ENCODE measurements at regions not wholly inside any gene's neighbourhood (a gene's known extent, or its start where the extent isn't known, plus 50 kb on each side); places are given as distances from the start of the nearest gene placed in this dataset.

DNA sequence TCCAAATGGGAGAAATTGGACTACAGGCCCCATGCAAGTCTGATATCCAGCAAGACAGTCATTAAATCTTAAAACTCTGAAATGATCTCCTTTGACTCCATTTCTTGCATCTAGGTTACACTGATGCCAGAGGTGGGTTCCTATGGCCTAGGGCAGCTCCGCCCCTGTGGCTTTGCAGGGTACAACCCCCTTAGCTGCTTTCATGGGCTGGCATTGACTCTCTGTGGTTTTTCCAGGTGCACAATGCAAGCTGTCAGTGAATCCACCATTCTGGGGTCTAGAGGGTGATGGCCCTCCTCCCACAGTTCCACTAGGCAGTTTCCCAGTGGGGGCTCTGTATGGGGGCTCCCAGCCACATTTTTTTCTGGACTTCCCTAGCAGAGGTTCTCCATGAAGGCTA lies 228.5 kb upstream of the ADAMTS3 start:
- H2BK120ac ChIP-seq (ENCODE audit: low read depth, low read length, poor library complexity, severe bottlenecking) = no peak overlapping the region
- H3K9me3 Mint-ChIP-seq = peaks cover 0 to 2% of the 10 kb centered on the region in 2 experiments; a peak in 1 of 5 replicates
- H2BK12ac ChIP-seq (ENCODE audit: insufficient read length, low read depth, low read length) = no peak overlapping the region
- H4K5ac ChIP-seq (ENCODE audit: insufficient read length, low read depth, low read length) = no peak overlapping the region
- H2BK5ac ChIP-seq (ENCODE audit: insufficient read length, low read length) = no peak overlapping the region
- no peaks in the 10 kb centered on the region for H3K79me1 ChIP-seq (ENCODE audit: insufficient read depth, low read depth, low read length, poor library complexity, severe bottlenecking)
- no peak for DNase-seq
- no peak overlapping the region for H3K14ac ChIP-seq (ENCODE audit: insufficient read depth, low read length)
- no peaks in the 10 kb centered on the region for H3K23me2 ChIP-seq (ENCODE audit: insufficient read length, low read depth, low read length, poor library complexity, severe bottlenecking)
- no peak overlapping the region for H3K56ac ChIP-seq (ENCODE audit: insufficient read length, low read depth, low read length)
- H3K9ac ChIP-seq (ENCODE audit: extremely low read depth, insufficient read length, low read length) = no peak overlapping the region
- H4K91ac ChIP-seq (ENCODE audit: insufficient read length, low read depth, low read length) = no peak overlapping the region
- H3K79me2 ChIP-seq (ENCODE audit: insufficient read depth, low read length) = no peaks in the 10 kb centered on the region
- no peak overlapping the region for H3K27ac ChIP-seq (ENCODE audit: insufficient read length, low read depth, low read length)
- TF ChIP-seq, protein P1, sequence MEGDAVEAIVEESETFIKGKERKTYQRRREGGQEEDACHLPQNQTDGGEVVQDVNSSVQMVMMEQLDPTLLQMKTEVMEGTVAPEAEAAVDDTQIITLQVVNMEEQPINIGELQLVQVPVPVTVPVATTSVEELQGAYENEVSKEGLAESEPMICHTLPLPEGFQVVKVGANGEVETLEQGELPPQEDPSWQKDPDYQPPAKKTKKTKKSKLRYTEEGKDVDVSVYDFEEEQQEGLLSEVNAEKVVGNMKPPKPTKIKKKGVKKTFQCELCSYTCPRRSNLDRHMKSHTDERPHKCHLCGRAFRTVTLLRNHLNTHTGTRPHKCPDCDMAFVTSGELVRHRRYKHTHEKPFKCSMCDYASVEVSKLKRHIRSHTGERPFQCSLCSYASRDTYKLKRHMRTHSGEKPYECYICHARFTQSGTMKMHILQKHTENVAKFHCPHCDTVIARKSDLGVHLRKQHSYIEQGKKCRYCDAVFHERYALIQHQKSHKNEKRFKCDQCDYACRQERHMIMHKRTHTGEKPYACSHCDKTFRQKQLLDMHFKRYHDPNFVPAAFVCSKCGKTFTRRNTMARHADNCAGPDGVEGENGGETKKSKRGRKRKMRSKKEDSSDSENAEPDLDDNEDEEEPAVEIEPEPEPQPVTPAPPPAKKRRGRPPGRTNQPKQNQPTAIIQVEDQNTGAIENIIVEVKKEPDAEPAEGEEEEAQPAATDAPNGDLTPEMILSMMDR (conservative IDR thresholded peaks at IDR 0.05) = no peak
- H3K4me2 ChIP-seq (ENCODE audit: insufficient read depth, insufficient read length, low read length) = no peak overlapping the region
- no peak overlapping the region for H2BK15ac ChIP-seq (ENCODE audit: low read depth, low read length)
- no peak overlapping the region for H3K23ac ChIP-seq (ENCODE audit: insufficient read length, low read depth, low read length)
- H3K4me3 Mint-ChIP-seq = no peak overlapping the region
- no CpG with 5 or more reads among the region's 1 CpG for WGBS (ENCODE audit: extremely low coverage, insufficient read length, low lambda C conversion rate)
- no peak overlapping the region for H3K4ac ChIP-seq (ENCODE audit: low read depth, low read length)
- no peak overlapping the region for H2AK5ac ChIP-seq (ENCODE audit: insufficient read length, low read length)
- H2AFZ ChIP-seq (ENCODE audit: low read length) = no peak overlapping the region
- H3K4me1 Mint-ChIP-seq = no peaks in the 10 kb centered on the region
- H3K36me3 Mint-ChIP-seq (ENCODE audit: insufficient read depth in 1 of 3, low read depth in 3 of 3) = no peaks in the 10 kb centered on the region; a peak in 1 of 7 replicates
- no peak overlapping the region for H3T11ph ChIP-seq (ENCODE audit: low read length)
- no peak overlapping the region for H3K18ac ChIP-seq (ENCODE audit: insufficient read length, low read depth, low read length)
- no peaks in the 10 kb centered on the region for H4K20me1 ChIP-seq (ENCODE audit: control insufficient read depth, insufficient read depth, insufficient read length)
- H3K27me3 Mint-ChIP-seq (ENCODE audit: low read depth) = no peaks in the 10 kb centered on the region
- no peaks in the 10 kb centered on the region for H3K4me1 ChIP-seq (ENCODE audit: insufficient read depth, low read length)
- H4K8ac ChIP-seq (replicated peaks; ENCODE audit: insufficient read length, low read depth, low read length) = no peak overlapping the region
- no peak overlapping the region for H3K27ac Mint-ChIP-seq
- H3K9me3 ChIP-seq (ENCODE audit: control insufficient read depth, low read depth, low read length) = no peaks in the 10 kb centered on the region
- no peaks in the 10 kb centered on the region for H3K27me3 ChIP-seq (ENCODE audit: insufficient read depth, low read length)
- H2BK20ac ChIP-seq (ENCODE audit: low read depth, low read length, poor library complexity, severe bottlenecking) = no peak overlapping the region

Data from H9 (cell line).